H1 (cell line): ENCODE measurements at regions not wholly inside any gene's neighbourhood (a gene's known extent, or its start where the extent isn't known, plus 50 kb on each side); places are given as distances from the start of the nearest gene placed in this dataset.

Experiments
- CTCF ChIA-PET: fragments of 300-600 bp; sonication (Branson Sonifier 250); formaldehyde crosslinking; loops from one replicate; lab custom pipeline; 2021; ENCODE audit not compliant: partially characterized antibody; lab: Charles Lee
- POLR2A ChIA-PET: fragments of 300-600 bp; sonication (Branson Sonifier 250); formaldehyde crosslinking; loops from one replicate; lab custom pipeline; 2021; ENCODE audit warnings: inconsistent platforms; ENCODE audit not compliant: partially characterized antibody; lab: Charles Lee
- DNase-seq, 2 experiments: peaks; one replicate each; pipeline versions ENCODE4 v3.0.0 to v3.0.0-alpha.2; 2010 to 2022; ENCODE audit warnings: low spot score in 2 of 2, low read depth in 1 of 2, mixed read lengths in 1 of 2
- FAIRE-seq: peaks from 2 replicates; lab custom pipeline; 2011; peaks lifted over from hg19 to GRCh38; lab: Jason Lieb, UNC
- H2AFZ ChIP-seq: 2 replicates; pipeline ENCODE4 v1.8.1; 2012; ENCODE audit warnings: low read length, inconsistent platforms
- H2AK5ac ChIP-seq: 2 replicates; pipeline ENCODE4 v1.6.1; 2013; ENCODE audit warnings: low read depth, low read length
- H2BK120ac ChIP-seq: replicated peaks from 2 replicates; pipeline ENCODE3; 2013; ENCODE audit warnings: low read depth, low read length, inconsistent platforms
- H2BK12ac ChIP-seq: 2 replicates; pipeline ENCODE4 v1.6.1; 2013; ENCODE audit warnings: low read depth, low read length
- H2BK15ac ChIP-seq: 2 replicates; pipeline ENCODE4 v1.6.1; 2013; ENCODE audit warnings: low read length
- H2BK20ac ChIP-seq: 2 replicates; pipeline ENCODE4 v1.6.1; 2013; ENCODE audit warnings: low read length
- H2BK5ac ChIP-seq: 2 replicates; pipeline ENCODE4 v1.6.1; 2013; ENCODE audit warnings: low read depth, low read length
- H3K14ac ChIP-seq: 2 replicates; pipeline ENCODE4 v1.6.1; 2013; ENCODE audit warnings: inconsistent platforms; ENCODE audit not compliant: insufficient read length
- H3K18ac ChIP-seq: 2 replicates; pipeline ENCODE4 v1.6.1; 2013; ENCODE audit warnings: low read length; ENCODE audit errors: extremely low read depth
- H3K23ac ChIP-seq: 2 replicates; pipeline ENCODE4 v1.6.1; 2013; ENCODE audit warnings: inconsistent platforms; ENCODE audit not compliant: insufficient read length
- H3K23me2 ChIP-seq: 2 replicates; pipeline ENCODE4 v1.6.1; 2013; ENCODE audit warnings: low read depth, low read length
- H3K27ac ChIP-seq: 2 replicates; pipeline ENCODE4 v1.6.1; 2011; ENCODE audit warnings: low read depth, low read length, inconsistent platforms
- H3K27me3 ChIP-seq, 4 experiments: replicated peaks in 1 of 4; 1 replicate in 1 of 4; 2 replicates in 3 of 4; pipeline versions ENCODE4 v1.6.1 to v1.8.1; 2011 to 2013; ENCODE audit warnings: low read length in 3 of 4, mild to moderate bottlenecking in 3 of 4, inconsistent platforms in 2 of 4, mixed read lengths in 2 of 4, moderate library complexity in 1 of 4; ENCODE audit not compliant: control insufficient read depth in 3 of 4, insufficient read depth in 3 of 4; ENCODE audit errors: extremely low read depth in 1 of 4
- H3K36me3 ChIP-seq, 4 experiments: 2 replicates each; pipeline versions ENCODE4 v1.6.1 to v1.8.1; 2011 to 2013; ENCODE audit warnings: mild to moderate bottlenecking in 4 of 4, low read length in 3 of 4, moderate library complexity in 2 of 4, control low read depth in 1 of 4, inconsistent platforms in 1 of 4; ENCODE audit not compliant: insufficient read depth in 4 of 4, control insufficient read depth in 2 of 4
- H3K4ac ChIP-seq: replicated peaks from 2 replicates; pipeline ENCODE3; 2013; ENCODE audit warnings: low read length, low read depth, mixed read lengths, inconsistent platforms; ENCODE audit not compliant: insufficient read length
- H3K4me1 ChIP-seq, 4 experiments: replicated peaks in 1 of 4; 1 replicate in 1 of 4; 2 replicates in 3 of 4; pipeline versions ENCODE4 v1.6.1 to v1.8.1; 2011 to 2013; ENCODE audit warnings: low read length in 3 of 4, inconsistent platforms in 2 of 4, mixed read lengths in 1 of 4; ENCODE audit not compliant: insufficient read depth in 4 of 4, control insufficient read depth in 3 of 4
- H3K4me2 ChIP-seq, 2 experiments: 2 replicates each; pipeline versions ENCODE4 v1.6.1 to v1.8.1; 2011 to 2013; ENCODE audit warnings: low read depth in 2 of 2, low read length in 2 of 2, control low read depth in 1 of 2, inconsistent platforms in 1 of 2, mild to moderate bottlenecking in 1 of 2; ENCODE audit not compliant: insufficient read depth in 1 of 2
- H3K4me3 ChIP-seq, 4 experiments: fragments of 200-600, 300-600 bp in 1 of 4; sonication (generic), shearing (Covaris generic), sonication (Bioruptor Twin) in 1 of 4; 2 replicates each; pipeline versions ENCODE4 v1.5.1 to v1.8.1; 2011 to 2016; ENCODE audit warnings: low read length in 4 of 4, low read depth in 3 of 4, control low read depth in 2 of 4, inconsistent platforms in 2 of 4, mild to moderate bottlenecking in 2 of 4, mixed read lengths in 1 of 4, moderate library complexity in 1 of 4; ENCODE audit not compliant: insufficient read depth in 2 of 4; ENCODE audit errors: extremely low read depth in 1 of 4
- H3K56ac ChIP-seq: replicated peaks from 2 replicates; pipeline ENCODE3; 2013; ENCODE audit warnings: low read depth, mild to moderate bottlenecking, mixed read lengths, low read length, inconsistent platforms; ENCODE audit not compliant: insufficient read length
- H3K79me1 ChIP-seq: 2 replicates; pipeline ENCODE4 v1.6.1; 2013; ENCODE audit warnings: low read depth, low read length, control low read depth
- H3K79me2 ChIP-seq, 2 experiments: 2 replicates each; pipeline versions ENCODE4 v1.6.1 to v1.8.1; 2012 to 2013; ENCODE audit warnings: low read length in 2 of 2, mild to moderate bottlenecking in 2 of 2, inconsistent platforms in 1 of 2; ENCODE audit not compliant: insufficient read depth in 2 of 2, control insufficient read depth in 1 of 2
- H3K9ac ChIP-seq, 4 experiments: replicated peaks in 1 of 4; 1 replicate in 1 of 4; 2 replicates in 3 of 4; pipeline versions ENCODE4 v1.6.1 to v1.8.1; 2011 to 2013; ENCODE audit warnings: low read depth in 3 of 4, low read length in 3 of 4, control low read depth in 2 of 4, mild to moderate bottlenecking in 2 of 4, moderate library complexity in 2 of 4, inconsistent platforms in 1 of 4; ENCODE audit errors: extremely low read depth in 1 of 4
- H3K9me3 ChIP-seq, 2 experiments: 2 replicates each; pipeline versions ENCODE4 v1.6.1 to v1.8.1; 2012 to 2013; ENCODE audit warnings: mild to moderate bottlenecking in 2 of 2, moderate library complexity in 2 of 2, control low read depth in 1 of 2, inconsistent platforms in 1 of 2, low read depth in 1 of 2, low read length in 1 of 2, mixed read lengths in 1 of 2; ENCODE audit not compliant: insufficient read depth in 2 of 2
- H4K20me1 ChIP-seq, 2 experiments: replicated peaks in 1 of 2; 2 replicates each; pipeline versions ENCODE3 to v1.8.1; 2011 to 2013; ENCODE audit warnings: inconsistent platforms in 2 of 2, low read length in 2 of 2, mild to moderate bottlenecking in 1 of 2; ENCODE audit not compliant: insufficient read depth in 2 of 2, control insufficient read depth in 1 of 2
- H4K5ac ChIP-seq: 2 replicates; pipeline ENCODE4 v1.6.1; 2013; ENCODE audit warnings: low read length, low read depth, mixed read lengths, inconsistent platforms; ENCODE audit not compliant: insufficient read length
- H4K8ac ChIP-seq: 2 replicates; pipeline ENCODE4 v1.8.0; 2013; ENCODE audit warnings: mild to moderate bottlenecking, moderate library complexity, low read length, inconsistent platforms; ENCODE audit not compliant: insufficient read depth; ENCODE audit errors: extremely low read depth
- H4K91ac ChIP-seq: replicated peaks from 2 replicates; pipeline ENCODE3; 2013; ENCODE audit warnings: low read length, mixed read lengths, inconsistent platforms; ENCODE audit not compliant: insufficient read length
- ASH2L ChIP-seq: fragments of 200-600, 300-600 bp; sonication (generic); IDR thresholded peaks from one replicate; pipeline ENCODE4 v1.7.1; 2017; ENCODE audit warnings: low read length
- CBX8 ChIP-seq: fragments of 300-800, 300-1000 bp; sonication (generic); IDR thresholded peaks from 2 replicates; pipeline ENCODE4 v1.7.1; 2016; ENCODE audit warnings: low read depth, low read length, borderline replicate concordance
- CREB1 ChIP-seq: IDR thresholded peaks from 2 replicates; pipeline ENCODE4 v1.6.1; 2012; ENCODE audit warnings: inconsistent platforms
- CTBP2 ChIP-seq: IDR thresholded peaks from 2 replicates; pipeline ENCODE4 v1.7.0; 2011; ENCODE audit warnings: borderline replicate concordance, mild to moderate bottlenecking, moderate library complexity, mixed read lengths, low read length; ENCODE audit not compliant: insufficient read depth, insufficient read length
- CTCF ChIP-seq, 3 experiments: IDR thresholded peaks; 1 replicate in 2 of 3; 2 replicates in 1 of 3; pipeline versions ENCODE4 v1.5.1 to v1.6.1; 2011; ENCODE audit warnings: low read length in 3 of 3, mild to moderate bottlenecking in 3 of 3, inconsistent platforms in 2 of 3, low read depth in 1 of 3, moderate library complexity in 1 of 3; ENCODE audit not compliant: insufficient read depth in 1 of 3; ENCODE audit errors: control extremely low read depth in 1 of 3
- EZH2 ChIP-seq: fragments of 200-600 bp; sonication (generic); IDR thresholded peaks from 2 replicates; pipeline ENCODE4 v1.7.1; 2012; ENCODE audit warnings: low read depth, mild to moderate bottlenecking, moderate library complexity, low read length, inconsistent platforms; ENCODE audit not compliant: severe bottlenecking
- JUND ChIP-seq: IDR thresholded peaks from 2 replicates; pipeline ENCODE4 v1.6.1; 2011; ENCODE audit warnings: mild to moderate bottlenecking, improper control_type of control experiment, low read length
- PHF8 ChIP-seq: fragments of 200-600 bp; sonication (generic); conservative IDR thresholded peaks from 2 replicates; pipeline ENCODE4 v1.7.1; 2012; ENCODE audit warnings: low read depth, mild to moderate bottlenecking, inconsistent platforms, low read length, moderate library complexity
- POU5F1 ChIP-seq: IDR thresholded peaks from 2 replicates; pipeline ENCODE4 v1.6.1; 2011; ENCODE audit warnings: low read depth, mild to moderate bottlenecking, low read length, moderate library complexity
- SAP30 ChIP-seq: fragments of 300-600 bp; sonication (generic); IDR thresholded peaks from 2 replicates; pipeline ENCODE4 v1.7.1; 2012; ENCODE audit warnings: low read length, moderate library complexity, mild to moderate bottlenecking, inconsistent platforms; ENCODE audit not compliant: insufficient read depth, insufficient replicate concordance
- SRF ChIP-seq: IDR thresholded peaks from 2 replicates; pipeline ENCODE4 v1.6.1; 2011; ENCODE audit warnings: mild to moderate bottlenecking, low read depth, low read length, moderate library complexity
- SUZ12 ChIP-seq: fragments of 200-600 bp; sonication (generic); IDR thresholded peaks from 2 replicates; pipeline ENCODE4 v1.6.1; 2012; ENCODE audit warnings: mild to moderate bottlenecking, inconsistent platforms, low read length, moderate library complexity, mixed read lengths
- TAF7 ChIP-seq: optimal IDR thresholded peaks from 2 replicates; pipeline ENCODE3; 2011; ENCODE audit warnings: low read depth, mild to moderate bottlenecking, inconsistent platforms, low read length, moderate library complexity, borderline replicate concordance
- WGBS, 2 experiments: shearing (Covaris generic) in 1 of 2; methylation state at CpG; one replicate each; pipeline versions ENCODE4 v1.1.6 to v1.1.7; 2013 to 2015; ENCODE audit warnings: low lambda C conversion rate in 2 of 2, mixed read lengths in 2 of 2, inconsistent platforms in 1 of 2, low coverage in 1 of 2, missing lambda C conversion rate in 1 of 2; ENCODE audit not compliant: insufficient replicate concordance in 2 of 2, insufficient coverage in 1 of 2, insufficient read length in 1 of 2; ENCODE audit errors: extremely low coverage in 1 of 2, missing lambda C conversion rate in 1 of 2; 5-methylcytosine and 5-hydroxymethylcytosine counted together

- no peaks in the 10 kb centered on the region for H4K20me1 ChIP-seq
- H3K9ac ChIP-seq = no peak overlapping the region
- H3K27me3 ChIP-seq = no peaks in the 10 kb centered on the region
- H2BK12ac ChIP-seq = no peak overlapping the region
- no peak overlapping the region for H3K18ac ChIP-seq
- no peaks in the 10 kb centered on the region for H3K79me1 ChIP-seq
- H2BK15ac ChIP-seq = no peak overlapping the region
- H3K4me2 ChIP-seq = no peak overlapping the region
- H2AK5ac ChIP-seq = no peak overlapping the region
- H3K23ac ChIP-seq = no peak overlapping the region
- no peak overlapping the region for H3K4me3 ChIP-seq
- no peak overlapping the region for H4K5ac ChIP-seq
- WGBS, 2 experiments = 94% methylated on average over 9 of the region's 9 CpGs; no CpG with 5 or more reads in 1 of the 2 experiments
- FAIRE-seq = no peak
- H2BK20ac ChIP-seq = no peak overlapping the region
- H3K9me3 ChIP-seq = peaks cover 17 to 24% of the 10 kb centered on the region in 2 experiments
- H3K14ac ChIP-seq = no peak overlapping the region
- no peak for DNase-seq
- H2BK120ac ChIP-seq = no peak overlapping the region
- no peak overlapping the region for H3K4ac ChIP-seq
- no peaks in the 10 kb centered on the region for H3K4me1 ChIP-seq
- H3K79me2 ChIP-seq = no peaks in the 10 kb centered on the region
- no peak overlapping the region for H4K8ac ChIP-seq
- H2AFZ ChIP-seq = no peak overlapping the region
- H3K23me2 ChIP-seq = no peaks in the 10 kb centered on the region
- H3K27ac ChIP-seq = no peak overlapping the region
- ChIA-PET CTCF (no interaction called here), POLR2A (no interaction called here)
- H4K91ac ChIP-seq = no peak overlapping the region
- H3K56ac ChIP-seq = no peak overlapping the region
- H3K36me3 ChIP-seq = no peaks in the 10 kb centered on the region
- H2BK5ac ChIP-seq = no peak overlapping the region
- TF ChIP-seq TAF7 (no peak), CTCF (IDR thresholded peaks at IDR 0.05; ENCODE audit: control extremely low read depth in 1 of 3, insufficient read depth in 1 of 3, low read depth in 1 of 3, low read length in 3 of 3) (no peak), SRF (no peak), SUZ12 (no peak), ASH2L (no peak), CREB1 (no peak), JUND (no peak), CTBP2 (no peak), SAP30 (no peak), POU5F1 (no peak), EZH2 (no peak), CBX8 (no peak), PHF8 (no peak)
Measured at GRCh38 chr4:43410636-43411035, 518.1 kb downstream of the GRXCR1 start.
